ENCODE measurements at regions not wholly inside any gene's neighbourhood (a gene's known extent, or its start where the extent isn't known, plus 50 kb on each side); places are given as distances from the start of the nearest gene placed in this dataset.

DNA sequence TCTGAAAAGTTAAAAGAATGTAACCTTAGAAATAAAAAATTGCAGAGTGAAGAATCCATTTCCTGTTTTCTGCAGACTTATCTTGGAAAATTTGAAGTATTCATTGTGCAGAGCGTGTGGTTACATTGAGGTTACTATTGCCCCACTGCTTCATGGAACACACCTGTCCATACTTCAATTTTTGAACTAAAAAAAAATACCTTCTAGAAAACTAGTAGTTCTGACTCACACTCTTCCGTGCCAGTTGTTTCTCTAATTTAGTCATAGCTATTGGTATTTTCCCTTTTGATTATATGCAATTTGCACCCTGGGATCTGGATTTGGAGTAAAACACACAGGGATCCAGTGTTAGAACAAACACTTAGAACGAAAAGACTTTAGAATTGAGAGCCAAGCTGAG, 111.8 kb upstream of the LYSMD4 start:
- no peak for TF ChIP-seq CTCF (IDR thresholded peaks at IDR 0.05; ENCODE audit: extremely low read depth, insufficient read depth, missing control alignments)
- no peak for DNase-seq (ENCODE audit: low spot score)
- in situ Hi-C loops (cut with MboI; ENCODE audit: low pct_unique_long_range_greater_than_20kb, low sequenced_read_pairs, unreplicated experiment), result no loop called here

- in situ Hi-C loops (cut with MboI; ENCODE audit: low pct_unique_long_range_greater_than_20kb, low sequenced_read_pairs, unreplicated experiment), result no loop called here
- DNase-seq (ENCODE audit: low spot score), result no peak
- TF ChIP-seq CTCF (IDR thresholded peaks at IDR 0.05; ENCODE audit: extremely low read depth, insufficient read depth, missing control alignments), result no peak
Observed at GRCh38 chr15:99844150-99844549, 110.9 kb upstream of the LYSMD4 start.

- in situ Hi-C loops (cut with MboI; ENCODE audit: low pct_unique_long_range_greater_than_20kb, low sequenced_read_pairs, unreplicated experiment), result no loop called here
- no peak for TF ChIP-seq CTCF (IDR thresholded peaks at IDR 0.05; ENCODE audit: extremely low read depth, insufficient read depth, missing control alignments)
- no peak for DNase-seq (ENCODE audit: low spot score)
Observed at GRCh38 chr15:99842071-99842470, 108.8 kb upstream of the LYSMD4 start.

DNA sequence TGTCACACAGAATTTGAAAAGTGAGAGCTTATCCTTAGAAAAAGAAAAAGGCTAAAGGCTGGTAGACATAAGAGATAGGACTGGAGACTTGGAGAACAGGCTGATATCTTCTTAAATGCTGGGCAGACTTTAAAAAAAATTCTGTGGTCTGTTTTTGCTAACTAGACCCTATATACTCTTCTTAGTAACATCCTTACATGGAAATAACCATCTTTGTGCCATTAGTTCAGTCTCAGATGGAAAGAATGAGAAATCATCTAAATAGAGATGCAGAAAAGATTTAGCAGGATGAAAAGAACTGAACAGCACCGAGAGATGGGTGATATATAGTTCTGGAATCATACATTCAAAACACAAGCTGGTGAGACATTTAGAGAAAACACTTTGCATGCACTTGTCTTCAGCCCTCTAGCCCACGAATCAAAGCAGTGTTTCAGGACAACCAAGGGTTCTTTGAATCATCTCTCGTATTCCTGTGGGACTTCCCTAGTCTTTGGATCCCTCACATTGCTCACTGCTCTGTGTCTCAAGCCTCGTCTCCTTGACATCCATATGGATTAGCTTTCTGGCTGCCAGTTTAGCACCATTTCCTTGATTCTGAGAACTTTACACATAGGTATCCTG, 93.0 kb upstream of the LYSMD4 start:
- in situ Hi-C loops (cut with MboI; ENCODE audit: low pct_unique_long_range_greater_than_20kb, low sequenced_read_pairs, unreplicated experiment), result no loop called here
- TF ChIP-seq CTCF (IDR thresholded peaks at IDR 0.05; ENCODE audit: extremely low read depth, insufficient read depth, missing control alignments), result no peak
- DNase-seq (ENCODE audit: low spot score), result no peak

DNA sequence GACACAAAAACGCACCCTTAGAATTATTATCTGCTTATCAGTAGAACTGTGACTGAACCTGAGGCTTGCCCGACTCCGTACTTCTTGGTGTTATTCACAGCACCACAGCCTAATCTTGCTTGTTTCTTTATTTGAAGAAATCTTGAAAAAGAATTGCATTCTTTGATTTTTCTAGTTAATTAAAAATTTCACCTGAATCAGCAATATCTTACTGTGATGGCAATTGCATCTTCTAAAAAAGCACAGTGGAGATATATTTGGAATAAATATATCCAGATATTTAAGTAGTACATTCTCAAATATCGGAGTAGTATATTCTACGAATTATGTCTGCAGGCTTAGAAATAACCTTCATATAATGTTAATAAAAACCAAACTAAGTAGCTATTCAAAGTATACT, 90.1 kb upstream of the LYSMD4 start:
- no peak for TF ChIP-seq CTCF (IDR thresholded peaks at IDR 0.05; ENCODE audit: extremely low read depth, insufficient read depth, missing control alignments)
- no peak for DNase-seq (ENCODE audit: low spot score)
- in situ Hi-C loops (cut with MboI; ENCODE audit: low pct_unique_long_range_greater_than_20kb, low sequenced_read_pairs, unreplicated experiment), result no loop called here

GRCh38 chr15:99819981-99820718, 86.9 kb upstream of the LYSMD4 start:
- in situ Hi-C loops (cut with MboI; ENCODE audit: low pct_unique_long_range_greater_than_20kb, low sequenced_read_pairs, unreplicated experiment), result no loop called here
- DNase-seq (ENCODE audit: low spot score), result no peak
- no peak for TF ChIP-seq CTCF (IDR thresholded peaks at IDR 0.05; ENCODE audit: extremely low read depth, insufficient read depth, missing control alignments)
